ENCODE measurements at regions not wholly inside any gene's neighbourhood (a gene's known extent, or its start where the extent isn't known, plus 50 kb on each side); places are given as distances from the start of the nearest gene placed in this dataset.

DNA sequence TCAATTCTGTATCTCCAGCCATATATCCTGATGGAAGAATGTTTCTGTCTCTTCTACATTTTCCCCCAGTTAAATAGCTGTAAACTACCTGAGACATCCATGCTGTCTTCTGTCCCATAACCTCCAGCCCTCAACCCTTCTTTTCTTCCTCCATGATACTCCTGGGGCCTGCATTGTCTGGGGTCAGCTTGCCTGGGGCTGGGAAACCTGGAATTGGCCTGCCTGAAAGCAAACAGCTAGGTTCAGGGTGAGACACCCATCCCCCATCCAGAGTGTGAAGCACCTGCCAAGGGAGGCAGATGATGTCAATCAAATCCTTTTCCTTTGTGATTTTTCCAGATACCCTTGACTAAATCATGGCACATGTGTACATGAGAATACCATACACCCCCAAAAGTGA, 313.7 kb upstream of the MGAT5 start:
- TF ChIP-seq SMC3 (IDR thresholded peaks at IDR 0.05; ENCODE audit: low read depth, low read length) (no peak), CTCF (IDR thresholded peaks at IDR 0.05) (no peak)
